Forelimb muscle (tissue), 1 donor: ENCODE measurements at regions not wholly inside any gene's neighbourhood (a gene's known extent, or its start where the extent isn't known, plus 50 kb on each side); places are given as distances from the start of the nearest gene placed in this dataset.

Experiments used
- DNase-seq: peaks from one replicate; pipeline ENCODE4 v3.0.0-alpha.2; 2013; ENCODE audit warnings: low read depth

- no peak for DNase-seq
Observed at GRCh38 chr2:103810875-103811274, 1043.0 kb upstream of the POU3F3 start.

- no peak for DNase-seq
Observed at GRCh38 chr2:103814016-103814415, 1039.9 kb upstream of the POU3F3 start.

- no peak for DNase-seq
Observed at GRCh38 chr2:103815731-103816130, 1038.2 kb upstream of the POU3F3 start.

- no peak for DNase-seq
Observed at GRCh38 chr2:103817746-103818145, 1036.2 kb upstream of the POU3F3 start.

GRCh38 chr2:103818176-103818575 is 1035.7 kb upstream of the POU3F3 start:
- no peak for DNase-seq

- no peak for DNase-seq
Observed at GRCh38 chr2:103819599-103819998, 1034.3 kb upstream of the POU3F3 start.

GRCh38 chr2:103823847-103824246 is 1030.1 kb upstream of the POU3F3 start:
- DNase-seq: no peak

- no peak for DNase-seq
Observed at GRCh38 chr2:103847276-103847675, 1006.6 kb upstream of the POU3F3 start.

GRCh38 chr2:103859238-103859637 is 994.7 kb upstream of the POU3F3 start:
- DNase-seq: no peak

GRCh38 chr2:103860016-103860415 is 993.9 kb upstream of the POU3F3 start:
- no peak for DNase-seq

GRCh38 chr2:103868396-103868795 is 985.5 kb upstream of the POU3F3 start:
- no peak for DNase-seq

GRCh38 chr2:103873716-103874351 is 980.1 kb upstream of the POU3F3 start:
- no peak for DNase-seq

- no peak for DNase-seq
Observed at GRCh38 chr2:103875131-103875530, 978.8 kb upstream of the POU3F3 start.

- no peak for DNase-seq
Observed at GRCh38 chr2:103875531-103875930, 978.4 kb upstream of the POU3F3 start.

- no peak for DNase-seq
Observed at GRCh38 chr2:103876611-103877010, 977.3 kb upstream of the POU3F3 start.

- DNase-seq: no peak
Observed at GRCh38 chr2:103879101-103879500, 974.8 kb upstream of the POU3F3 start.

GRCh38 chr2:103880081-103880834 is 973.7 kb upstream of the POU3F3 start:
- no peak for DNase-seq

- no peak for DNase-seq
Observed at GRCh38 chr2:103887625-103888024, 966.3 kb upstream of the POU3F3 start.

- DNase-seq: no peak
Observed at GRCh38 chr2:103896182-103896581, 957.7 kb upstream of the POU3F3 start.

GRCh38 chr2:103898561-103898960 is 955.4 kb upstream of the POU3F3 start:
- DNase-seq: no peak

GRCh38 chr2:103902347-103902746 is 951.6 kb upstream of the POU3F3 start:
- no peak for DNase-seq

GRCh38 chr2:103921161-103921560 is 932.8 kb upstream of the POU3F3 start:
- DNase-seq: no peak

GRCh38 chr2:103942199-103942598 is 911.7 kb upstream of the POU3F3 start:
- no peak for DNase-seq

GRCh38 chr2:103945083-103945482 is 908.8 kb upstream of the POU3F3 start:
- no peak for DNase-seq
